ENCODE measurements at regions not wholly inside any gene's neighbourhood (a gene's known extent, or its start where the extent isn't known, plus 50 kb on each side); places are given as distances from the start of the nearest gene placed in this dataset.

DNA sequence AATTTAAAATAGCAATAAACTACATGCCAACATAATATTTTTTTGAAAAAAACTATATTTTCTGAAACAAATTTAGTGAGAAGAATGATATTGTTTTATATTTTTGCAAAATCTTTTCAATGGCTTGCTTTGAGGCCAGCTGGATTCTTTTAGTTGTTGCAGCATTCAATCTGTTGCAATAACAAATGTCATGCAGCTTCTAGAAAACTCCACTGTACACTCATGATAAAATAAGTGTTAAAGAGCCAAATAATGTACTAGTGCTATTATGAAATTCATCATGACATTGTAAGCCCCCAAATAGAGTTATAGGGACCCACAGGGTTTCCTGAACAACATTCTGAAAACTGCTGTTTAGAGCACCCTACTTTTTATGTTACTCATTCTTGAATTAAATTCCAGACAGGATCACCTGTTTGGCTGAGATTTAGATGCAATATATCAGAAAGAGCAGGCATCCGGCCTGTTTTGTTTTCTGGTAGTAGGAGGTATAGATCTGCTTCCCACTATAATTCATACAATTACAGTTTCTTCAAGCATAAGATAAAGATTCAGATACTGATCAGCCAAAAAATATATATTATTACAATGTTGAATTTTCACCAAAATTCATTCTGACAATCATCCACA lies 703.0 kb upstream of the ZNF385D start:
- TF ChIP-seq, protein P1, sequence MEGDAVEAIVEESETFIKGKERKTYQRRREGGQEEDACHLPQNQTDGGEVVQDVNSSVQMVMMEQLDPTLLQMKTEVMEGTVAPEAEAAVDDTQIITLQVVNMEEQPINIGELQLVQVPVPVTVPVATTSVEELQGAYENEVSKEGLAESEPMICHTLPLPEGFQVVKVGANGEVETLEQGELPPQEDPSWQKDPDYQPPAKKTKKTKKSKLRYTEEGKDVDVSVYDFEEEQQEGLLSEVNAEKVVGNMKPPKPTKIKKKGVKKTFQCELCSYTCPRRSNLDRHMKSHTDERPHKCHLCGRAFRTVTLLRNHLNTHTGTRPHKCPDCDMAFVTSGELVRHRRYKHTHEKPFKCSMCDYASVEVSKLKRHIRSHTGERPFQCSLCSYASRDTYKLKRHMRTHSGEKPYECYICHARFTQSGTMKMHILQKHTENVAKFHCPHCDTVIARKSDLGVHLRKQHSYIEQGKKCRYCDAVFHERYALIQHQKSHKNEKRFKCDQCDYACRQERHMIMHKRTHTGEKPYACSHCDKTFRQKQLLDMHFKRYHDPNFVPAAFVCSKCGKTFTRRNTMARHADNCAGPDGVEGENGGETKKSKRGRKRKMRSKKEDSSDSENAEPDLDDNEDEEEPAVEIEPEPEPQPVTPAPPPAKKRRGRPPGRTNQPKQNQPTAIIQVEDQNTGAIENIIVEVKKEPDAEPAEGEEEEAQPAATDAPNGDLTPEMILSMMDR (IDR thresholded peaks at IDR 0.05) = no peak
- TF ChIP-seq POLR2A (IDR thresholded peaks at IDR 0.05) = no peak
